ENCODE measurements at regions not wholly inside any gene's neighbourhood (a gene's known extent, or its start where the extent isn't known, plus 50 kb on each side); places are given as distances from the start of the nearest gene placed in this dataset.

DNA sequence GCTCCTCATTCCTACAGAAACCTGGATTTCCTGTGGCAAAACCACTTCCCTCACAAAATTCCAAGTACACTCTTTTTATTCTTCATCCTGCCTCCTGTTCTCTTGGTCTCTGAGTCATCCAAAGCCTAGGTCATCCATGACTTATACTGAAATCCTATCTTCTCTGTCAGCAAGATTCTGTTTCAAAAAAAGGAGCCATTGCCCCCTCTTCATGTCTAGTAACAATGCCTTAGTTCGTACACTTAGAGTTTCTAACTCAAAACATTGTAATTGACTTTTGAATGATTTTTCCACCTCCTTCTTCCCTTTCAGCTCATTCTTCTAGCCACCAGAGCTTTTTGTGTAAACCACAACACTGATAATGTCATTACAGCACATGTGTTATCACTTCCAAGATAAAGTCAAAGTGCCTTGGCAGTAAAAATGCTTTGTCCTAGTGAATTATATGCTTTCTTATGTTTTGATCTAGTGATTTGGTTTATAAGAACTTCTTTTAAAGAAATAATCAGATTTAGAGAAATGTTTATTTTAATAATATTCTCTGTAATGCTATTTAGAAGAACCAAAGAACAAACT lies 256.5 kb upstream of the NECTIN3 start:
- TF ChIP-seq, protein P1, sequence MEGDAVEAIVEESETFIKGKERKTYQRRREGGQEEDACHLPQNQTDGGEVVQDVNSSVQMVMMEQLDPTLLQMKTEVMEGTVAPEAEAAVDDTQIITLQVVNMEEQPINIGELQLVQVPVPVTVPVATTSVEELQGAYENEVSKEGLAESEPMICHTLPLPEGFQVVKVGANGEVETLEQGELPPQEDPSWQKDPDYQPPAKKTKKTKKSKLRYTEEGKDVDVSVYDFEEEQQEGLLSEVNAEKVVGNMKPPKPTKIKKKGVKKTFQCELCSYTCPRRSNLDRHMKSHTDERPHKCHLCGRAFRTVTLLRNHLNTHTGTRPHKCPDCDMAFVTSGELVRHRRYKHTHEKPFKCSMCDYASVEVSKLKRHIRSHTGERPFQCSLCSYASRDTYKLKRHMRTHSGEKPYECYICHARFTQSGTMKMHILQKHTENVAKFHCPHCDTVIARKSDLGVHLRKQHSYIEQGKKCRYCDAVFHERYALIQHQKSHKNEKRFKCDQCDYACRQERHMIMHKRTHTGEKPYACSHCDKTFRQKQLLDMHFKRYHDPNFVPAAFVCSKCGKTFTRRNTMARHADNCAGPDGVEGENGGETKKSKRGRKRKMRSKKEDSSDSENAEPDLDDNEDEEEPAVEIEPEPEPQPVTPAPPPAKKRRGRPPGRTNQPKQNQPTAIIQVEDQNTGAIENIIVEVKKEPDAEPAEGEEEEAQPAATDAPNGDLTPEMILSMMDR (IDR thresholded peaks at IDR 0.05) = no peak
- TF ChIP-seq POLR2AphosphoS5 (IDR thresholded peaks at IDR 0.05) = no peak

Data from prostate gland (tissue), 2 donors.